OCI-LY3 (cell line): ENCODE measurements at regions not wholly inside any gene's neighbourhood (a gene's known extent, or its start where the extent isn't known, plus 50 kb on each side); places are given as distances from the start of the nearest gene placed in this dataset.

ENCODE experiments used
- H2AFZ ChIP-seq: fragments of 200-600, 300-600 bp; shearing (Covaris generic); 2 replicates; pipeline ENCODE4 v1.6.0; 2014; ENCODE audit warnings: antibody characterized with exemption, low read depth, low read length
- H3K27ac ChIP-seq: fragments of 200-600, 300-600 bp; sonication (generic); 2 replicates; pipeline ENCODE4 v1.5.1; 2014; ENCODE audit warnings: mild to moderate bottlenecking, low read length, moderate library complexity, mixed read lengths
- H3K27me3 ChIP-seq: fragments of 200-600, 300-600 bp; sonication (generic); 2 replicates; pipeline ENCODE4 v1.6.1; 2014; ENCODE audit warnings: low read depth, low read length, mixed read lengths
- H3K36me3 ChIP-seq: fragments of 200-600, 300-600 bp; sonication (generic); replicated peaks from 2 replicates; pipeline ENCODE3; 2014; ENCODE audit warnings: low read depth, low read length, mixed read lengths
- H3K4me1 ChIP-seq: fragments of 300-600, 200-600 bp; sonication (generic); 2 replicates; pipeline ENCODE4 v1.6.1; 2014; ENCODE audit warnings: low read length, mixed read lengths
- H3K4me2 ChIP-seq: fragments of 200-600, 300-600 bp; sonication (generic); 2 replicates; pipeline ENCODE4 v1.6.1; 2014; ENCODE audit warnings: low read length, mixed read lengths
- H3K4me3 ChIP-seq: fragments of 300-600, 200-600 bp; sonication (generic); 2 replicates; pipeline ENCODE4 v1.5.1; 2014; ENCODE audit warnings: antibody characterized with exemption, mild to moderate bottlenecking, low read length, moderate library complexity
- H3K79me2 ChIP-seq: fragments of 300-600, 200-600 bp; shearing (Covaris generic); 2 replicates; pipeline ENCODE4 v1.6.1; 2014; ENCODE audit warnings: mild to moderate bottlenecking, low read length, mixed read lengths
- H3K9ac ChIP-seq: fragments of 300-600, 200-600 bp; shearing (Covaris generic); 2 replicates; pipeline ENCODE4 v1.6.0; 2014; ENCODE audit warnings: mild to moderate bottlenecking, low read length, moderate library complexity
- H3K9me3 ChIP-seq: fragments of 200-600, 300-600 bp; shearing (Covaris generic); 2 replicates; pipeline ENCODE4 v1.6.1; 2014; ENCODE audit warnings: low read length, mixed read lengths; ENCODE audit not compliant: insufficient read depth
- H4K20me1 ChIP-seq: fragments of 200-600, 300-600 bp; sonication (generic); 2 replicates; pipeline ENCODE4 v1.6.1; 2016; ENCODE audit warnings: low read length, mixed read lengths; ENCODE audit not compliant: insufficient read depth
- CTCF ChIP-seq: fragments of 200-600, 300-600 bp; sonication (generic); IDR thresholded peaks from 2 replicates; pipeline ENCODE4 v1.5.1; 2014; ENCODE audit warnings: antibody characterized with exemption, low read length, low read depth
- EZH2phosphoT487 ChIP-seq: fragments of 200-600 bp; shearing (Covaris generic); IDR thresholded peaks from 2 replicates; pipeline ENCODE4 v1.6.1; 2018; ENCODE audit warnings: antibody characterized with exemption, mixed run types, low read depth

GRCh38 chr18:48473816-48474215 is 64.6 kb upstream of the ZBTB7C start:
- H3K9ac ChIP-seq: no peak overlapping the region
- H4K20me1 ChIP-seq: no peaks in the 10 kb centered on the region
- no peak overlapping the region for H3K4me2 ChIP-seq
- H3K79me2 ChIP-seq: no peaks in the 10 kb centered on the region
- H3K4me1 ChIP-seq: no peaks in the 10 kb centered on the region
- no peak overlapping the region for H2AFZ ChIP-seq
- peaks cover 39% of the 10 kb centered on the region for H3K27me3 ChIP-seq
- no peak overlapping the region for H3K27ac ChIP-seq
- no peaks in the 10 kb centered on the region for H3K36me3 ChIP-seq
- TF ChIP-seq CTCF: no peak
- no peak for TF ChIP-seq EZH2phosphoT487
- H3K9me3 ChIP-seq: no peaks in the 10 kb centered on the region
- no peak overlapping the region for H3K4me3 ChIP-seq

GRCh38 chr18:48472610-48473009 is 63.4 kb upstream of the ZBTB7C start:
- no peaks in the 10 kb centered on the region for H3K36me3 ChIP-seq
- H3K27me3 ChIP-seq: peaks cover 34% of the 10 kb centered on the region
- H3K9me3 ChIP-seq: no peaks in the 10 kb centered on the region

GRCh38 chr18:48470484-48471180 is 61.4 kb upstream of the ZBTB7C start:
- no peaks in the 10 kb centered on the region for H4K20me1 ChIP-seq
- no peak overlapping the region for H2AFZ ChIP-seq
- no peaks in the 10 kb centered on the region for H3K9me3 ChIP-seq
- H3K79me2 ChIP-seq: no peaks in the 10 kb centered on the region
- H3K27me3 ChIP-seq: peaks cover 25% of the 10 kb centered on the region
- no peaks in the 10 kb centered on the region for H3K4me1 ChIP-seq
- TF ChIP-seq CTCF (no peak), EZH2phosphoT487 (no peak)
- H3K27ac ChIP-seq: no peak overlapping the region
- no peak overlapping the region for H3K4me3 ChIP-seq
- H3K9ac ChIP-seq: no peak overlapping the region
- no peaks in the 10 kb centered on the region for H3K36me3 ChIP-seq
- no peak overlapping the region for H3K4me2 ChIP-seq

More at GRCh38 chr18:48472610-48473009, 63.4 kb upstream of the ZBTB7C start:
- H3K9ac ChIP-seq: no peak overlapping the region
- H3K27ac ChIP-seq: no peak overlapping the region
- TF ChIP-seq EZH2phosphoT487: no peak
- no peak for TF ChIP-seq CTCF
- no peak overlapping the region for H2AFZ ChIP-seq
- H3K4me1 ChIP-seq: no peaks in the 10 kb centered on the region
- H3K79me2 ChIP-seq: no peaks in the 10 kb centered on the region
- no peaks in the 10 kb centered on the region for H4K20me1 ChIP-seq
- no peak overlapping the region for H3K4me2 ChIP-seq
- no peak overlapping the region for H3K4me3 ChIP-seq

- no peak overlapping the region for H3K27ac ChIP-seq
- no peak overlapping the region for H3K9ac ChIP-seq
- H3K36me3 ChIP-seq: no peaks in the 10 kb centered on the region
- H3K79me2 ChIP-seq: no peaks in the 10 kb centered on the region
- H3K27me3 ChIP-seq: peaks cover 25% of the 10 kb centered on the region
- no peaks in the 10 kb centered on the region for H3K9me3 ChIP-seq
- no peak overlapping the region for H3K4me2 ChIP-seq
- H4K20me1 ChIP-seq: no peaks in the 10 kb centered on the region
- H2AFZ ChIP-seq: no peak overlapping the region
- no peak overlapping the region for H3K4me3 ChIP-seq
- TF ChIP-seq CTCF: no peak
- no peak for TF ChIP-seq EZH2phosphoT487
- H3K4me1 ChIP-seq: no peaks in the 10 kb centered on the region
Observed at GRCh38 chr18:48468151-48468550, 59.0 kb upstream of the ZBTB7C start.
